ENCODE measurements at regions not wholly inside any gene's neighbourhood (a gene's known extent, or its start where the extent isn't known, plus 50 kb on each side); places are given as distances from the start of the nearest gene placed in this dataset.
"Not testable (repeated sequence)": the region's sequence is repeated elsewhere in the genome, so short reads cannot be mapped to it uniquely, and the experiment has no call there.

DNA sequence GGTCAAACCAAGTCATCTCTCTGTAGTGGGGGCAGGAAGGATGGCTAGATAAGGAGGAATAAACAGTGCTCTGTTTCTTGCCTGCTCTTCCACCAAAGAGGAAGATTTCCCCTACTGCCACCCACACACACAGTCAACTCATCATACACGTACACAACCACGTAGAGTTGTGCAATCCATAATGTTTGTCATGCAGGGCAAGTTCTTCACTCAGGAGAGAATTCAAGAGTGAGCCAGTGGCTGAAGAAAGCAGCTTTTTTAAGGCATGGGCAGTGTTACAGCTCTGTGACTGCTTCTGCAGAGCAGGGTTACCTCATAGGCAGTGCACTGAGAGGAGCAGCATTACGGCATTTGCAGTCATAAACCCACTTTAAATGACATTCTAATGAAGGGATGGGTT lies 283.0 kb downstream of the RND3 start:
- H4K20me1 ChIP-seq (replicated peaks; ENCODE audit: control insufficient read depth, extremely low read depth, insufficient read depth, low read length): no peaks in the 10 kb centered on the region
- CTCF ChIA-PET: no interaction called here
- H3K9me1 ChIP-seq (replicated peaks; ENCODE audit: control insufficient read depth, extremely low read depth, insufficient read depth, low read length): no peaks in the 10 kb centered on the region
- no peaks in the 10 kb centered on the region for H3K79me2 ChIP-seq (ENCODE audit: control insufficient read depth, insufficient read depth, low read length)
- BruUV-seq (replicated peaks): no TSS peak
- H3K4me3 ChIP-seq (replicated peaks in 1 of 3; ENCODE audit: insufficient read depth in 1 of 3, low read depth in 1 of 3, low read length in 3 of 3): no peak overlapping the region
- TF ChIP-seq JUN (IDR thresholded peaks at IDR 0.05; ENCODE audit: borderline replicate concordance, insufficient read depth, insufficient read length, low read depth) (no peak), POLR2A (IDR thresholded peaks at IDR 0.05; ENCODE audit: low read depth, low read length) (no peak), POLR2AphosphoS5 (IDR thresholded peaks at IDR 0.05; ENCODE audit: insufficient read depth, low read depth, low read length) (no peak), GATA2 (IDR thresholded peaks at IDR 0.05; ENCODE audit: insufficient read depth, insufficient read length, low read depth, low read length) (no peak), FOS (IDR thresholded peaks at IDR 0.05; ENCODE audit: borderline replicate concordance, insufficient read depth, low read length) (no peak), MYC (IDR thresholded peaks at IDR 0.05; ENCODE audit: low read depth, low read length) (no peak), EZH2 (IDR thresholded peaks at IDR 0.05; ENCODE audit: borderline replicate concordance, low read depth, low read length, severe bottlenecking) (no peak)
- TF ChIP-seq, protein P1, sequence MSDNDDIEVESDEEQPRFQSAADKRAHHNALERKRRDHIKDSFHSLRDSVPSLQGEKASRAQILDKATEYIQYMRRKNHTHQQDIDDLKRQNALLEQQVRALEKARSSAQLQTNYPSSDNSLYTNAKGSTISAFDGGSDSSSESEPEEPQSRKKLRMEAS (IDR thresholded peaks at IDR 0.05; ENCODE audit: insufficient read depth, insufficient read length): no peak
- TF ChIP-seq, protein P2, sequence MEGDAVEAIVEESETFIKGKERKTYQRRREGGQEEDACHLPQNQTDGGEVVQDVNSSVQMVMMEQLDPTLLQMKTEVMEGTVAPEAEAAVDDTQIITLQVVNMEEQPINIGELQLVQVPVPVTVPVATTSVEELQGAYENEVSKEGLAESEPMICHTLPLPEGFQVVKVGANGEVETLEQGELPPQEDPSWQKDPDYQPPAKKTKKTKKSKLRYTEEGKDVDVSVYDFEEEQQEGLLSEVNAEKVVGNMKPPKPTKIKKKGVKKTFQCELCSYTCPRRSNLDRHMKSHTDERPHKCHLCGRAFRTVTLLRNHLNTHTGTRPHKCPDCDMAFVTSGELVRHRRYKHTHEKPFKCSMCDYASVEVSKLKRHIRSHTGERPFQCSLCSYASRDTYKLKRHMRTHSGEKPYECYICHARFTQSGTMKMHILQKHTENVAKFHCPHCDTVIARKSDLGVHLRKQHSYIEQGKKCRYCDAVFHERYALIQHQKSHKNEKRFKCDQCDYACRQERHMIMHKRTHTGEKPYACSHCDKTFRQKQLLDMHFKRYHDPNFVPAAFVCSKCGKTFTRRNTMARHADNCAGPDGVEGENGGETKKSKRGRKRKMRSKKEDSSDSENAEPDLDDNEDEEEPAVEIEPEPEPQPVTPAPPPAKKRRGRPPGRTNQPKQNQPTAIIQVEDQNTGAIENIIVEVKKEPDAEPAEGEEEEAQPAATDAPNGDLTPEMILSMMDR (IDR thresholded peaks at IDR 0.05; ENCODE audit: extremely low read depth in 1 of 2, insufficient read depth in 1 of 2, low read depth in 1 of 2, low read length in 2 of 2): no peak
- no peak overlapping the region for H3K4me2 ChIP-seq (ENCODE audit: insufficient read depth, low read length)
- no peak overlapping the region for H3K9ac ChIP-seq (replicated peaks; ENCODE audit: extremely low read depth, insufficient read depth, low read length)
- dilution Hi-C loops (cut with MboI; ENCODE audit: extremely low pct_ligation_motif_present, low sequenced_read_pairs): no loop called here
- POLR2A ChIA-PET: no interaction called here
- H3K27me3 ChIP-seq (ENCODE audit: control insufficient read depth in 2 of 2, insufficient read depth in 2 of 2, low read length in 2 of 2): no peaks in the 10 kb centered on the region
- H3K9me3 ChIP-seq (replicated peaks; ENCODE audit: control insufficient read depth, insufficient read depth, low read length): no peaks in the 10 kb centered on the region
- no peak for DNase-seq (ENCODE audit: low read depth, low spot score)
- intact Hi-C loops (cut with micrococcal nuclease): no loop called here
- no peaks in the 10 kb centered on the region for H3K36me3 ChIP-seq (ENCODE audit: control insufficient read depth in 2 of 2, extremely low read depth in 1 of 2, insufficient read depth in 2 of 2, low read length in 2 of 2)
- H3K27ac ChIP-seq (ENCODE audit: insufficient read depth, low read depth, low read length): no peak overlapping the region
- H3K4me1 ChIP-seq (ENCODE audit: control insufficient read depth, extremely low read depth, insufficient read depth, low read length): no peaks in the 10 kb centered on the region
- H2AFZ ChIP-seq (ENCODE audit: low read depth, low read length): no peak overlapping the region
- no peak for FAIRE-seq

DNA sequence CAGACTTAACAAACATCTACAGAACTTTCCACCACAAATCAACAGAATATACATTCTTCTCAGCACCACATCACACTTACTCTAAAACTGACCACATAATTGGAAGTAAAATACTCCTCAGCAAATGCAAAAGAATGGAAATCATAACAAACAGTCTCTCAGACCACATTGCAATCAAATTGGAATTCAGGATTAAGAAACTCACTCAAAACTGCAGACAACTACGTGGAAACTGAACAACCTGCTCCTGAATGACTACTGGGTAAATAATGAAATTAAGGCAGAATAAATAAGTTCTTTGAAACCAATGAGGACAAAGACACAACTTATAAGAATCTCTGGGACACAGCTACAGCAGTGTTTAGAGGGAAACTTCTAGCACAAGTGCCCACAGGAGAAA lies 292.7 kb downstream of the RND3 start:
- H3K9me3 ChIP-seq (replicated peaks; ENCODE audit: control insufficient read depth, insufficient read depth, low read length); H3K9me1 ChIP-seq (replicated peaks; ENCODE audit: control insufficient read depth, extremely low read depth, insufficient read depth, low read length); CTCF ChIA-PET; H3K79me2 ChIP-seq (ENCODE audit: control insufficient read depth, insufficient read depth, low read length); H3K36me3 ChIP-seq (ENCODE audit: control insufficient read depth in 2 of 2, extremely low read depth in 1 of 2, insufficient read depth in 2 of 2, low read length in 2 of 2); H3K9ac ChIP-seq (replicated peaks; ENCODE audit: extremely low read depth, insufficient read depth, low read length); H3K4me2 ChIP-seq (ENCODE audit: insufficient read depth, low read length); FAIRE-seq; BruUV-seq (replicated peaks); H2AFZ ChIP-seq (ENCODE audit: low read depth, low read length); H3K4me3 ChIP-seq (replicated peaks in 1 of 3; ENCODE audit: insufficient read depth in 1 of 3, low read depth in 1 of 3, low read length in 3 of 3); H4K20me1 ChIP-seq (replicated peaks; ENCODE audit: control insufficient read depth, extremely low read depth, insufficient read depth, low read length); H3K4me1 ChIP-seq (ENCODE audit: control insufficient read depth, extremely low read depth, insufficient read depth, low read length); dilution Hi-C loops (cut with MboI; ENCODE audit: extremely low pct_ligation_motif_present, low sequenced_read_pairs); DNase-seq (ENCODE audit: low read depth, low spot score); intact Hi-C loops (cut with micrococcal nuclease); POLR2A ChIA-PET; H3K27me3 ChIP-seq (ENCODE audit: control insufficient read depth in 2 of 2, insufficient read depth in 2 of 2, low read length in 2 of 2); H3K27ac ChIP-seq (ENCODE audit: insufficient read depth, low read depth, low read length): not testable (repeated sequence)
